Mesothelial cell of epicardium (in vitro differentiated cells): ENCODE measurements at regions not wholly inside any gene's neighbourhood (a gene's known extent, or its start where the extent isn't known, plus 50 kb on each side); places are given as distances from the start of the nearest gene placed in this dataset.

ENCODE experiments used
- DNase-seq, 2 experiments: peaks; one replicate each; pipeline ENCODE4 v3.0.0; 2021; ENCODE audit warnings: low spot score in 2 of 2; ENCODE audit not compliant: unreplicated experiment in 2 of 2
- H3K27ac Mint-ChIP-seq: 2 replicates; pipeline ENCODE4 v1.8.0; 2021; ENCODE audit warnings: mixed read lengths
- H3K27me3 Mint-ChIP-seq: 2 replicates; pipeline ENCODE4 v1.8.0; 2021; ENCODE audit warnings: low read depth, mixed read lengths
- H3K36me3 Mint-ChIP-seq: 2 replicates; pipeline ENCODE4 v1.8.0; 2021; ENCODE audit warnings: mixed read lengths
- H3K4me1 Mint-ChIP-seq: 2 replicates; pipeline ENCODE4 v1.8.0; 2021; ENCODE audit warnings: mixed read lengths
- H3K4me3 Mint-ChIP-seq: 2 replicates; pipeline ENCODE4 v1.8.0; 2021; ENCODE audit warnings: mild to moderate bottlenecking, moderate library complexity, mixed read lengths
- H3K9me3 Mint-ChIP-seq: 2 replicates; pipeline ENCODE4 v1.8.0; 2021; ENCODE audit warnings: mixed read lengths
- CTCF ChIP-seq: fragments of 200-600 bp; sonication (generic); IDR thresholded peaks from one replicate; pipeline ENCODE4 v1.5.0; 2021; ENCODE audit warnings: antibody characterized with exemption; ENCODE audit not compliant: unreplicated experiment

DNA sequence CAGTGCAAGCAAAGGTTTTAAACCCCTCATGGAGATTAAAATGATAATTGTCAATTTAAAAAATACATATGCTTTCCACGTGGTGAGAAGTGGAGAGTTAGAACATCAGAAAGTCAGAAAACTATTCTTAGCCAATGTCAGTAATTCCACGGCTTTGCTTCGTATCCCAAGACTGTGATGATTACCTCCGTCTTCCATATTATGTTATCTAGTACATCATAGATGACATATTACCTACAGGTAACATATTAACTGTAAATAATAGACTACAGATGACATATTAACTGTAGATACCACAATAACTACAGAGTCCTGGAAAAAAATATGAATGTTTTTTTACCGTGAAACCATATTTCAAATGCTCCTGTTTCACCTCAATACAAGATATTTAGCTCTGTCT lies 579.4 kb upstream of the PFKP start:
- no peaks in the 10 kb centered on the region for H3K9me3 Mint-ChIP-seq
- H3K27ac Mint-ChIP-seq = no peak overlapping the region
- DNase-seq = no peak
- H3K4me3 Mint-ChIP-seq = no peak overlapping the region
- H3K27me3 Mint-ChIP-seq = peaks cover 2% of the 10 kb centered on the region
- no peaks in the 10 kb centered on the region for H3K4me1 Mint-ChIP-seq
- no peak for TF ChIP-seq CTCF
- H3K36me3 Mint-ChIP-seq = no peaks in the 10 kb centered on the region

GRCh38 chr10:2478656-2479055 lies 588.7 kb upstream of the PFKP start:
- H3K27me3 Mint-ChIP-seq = no peaks in the 10 kb centered on the region
- no peak overlapping the region for H3K27ac Mint-ChIP-seq
- no peaks in the 10 kb centered on the region for H3K36me3 Mint-ChIP-seq
- no peaks in the 10 kb centered on the region for H3K4me1 Mint-ChIP-seq
- no peak for DNase-seq
- H3K4me3 Mint-ChIP-seq = no peak overlapping the region
- peaks cover 3% of the 10 kb centered on the region for H3K9me3 Mint-ChIP-seq
- no peak for TF ChIP-seq CTCF

GRCh38 chr10:2476812-2477553 lies 590.4 kb upstream of the PFKP start:
- Mint-ChIP-seq H3K36me3 (no peaks in the 10 kb centered on the region), H3K9me3 (peaks cover 9% of the 10 kb centered on the region), H3K27me3 (no peaks in the 10 kb centered on the region), H3K27ac (no peak overlapping the region), H3K4me1 (no peaks in the 10 kb centered on the region), H3K4me3 (no peak overlapping the region)
- TF ChIP-seq CTCF = no peak
- DNase-seq = no peak

DNA sequence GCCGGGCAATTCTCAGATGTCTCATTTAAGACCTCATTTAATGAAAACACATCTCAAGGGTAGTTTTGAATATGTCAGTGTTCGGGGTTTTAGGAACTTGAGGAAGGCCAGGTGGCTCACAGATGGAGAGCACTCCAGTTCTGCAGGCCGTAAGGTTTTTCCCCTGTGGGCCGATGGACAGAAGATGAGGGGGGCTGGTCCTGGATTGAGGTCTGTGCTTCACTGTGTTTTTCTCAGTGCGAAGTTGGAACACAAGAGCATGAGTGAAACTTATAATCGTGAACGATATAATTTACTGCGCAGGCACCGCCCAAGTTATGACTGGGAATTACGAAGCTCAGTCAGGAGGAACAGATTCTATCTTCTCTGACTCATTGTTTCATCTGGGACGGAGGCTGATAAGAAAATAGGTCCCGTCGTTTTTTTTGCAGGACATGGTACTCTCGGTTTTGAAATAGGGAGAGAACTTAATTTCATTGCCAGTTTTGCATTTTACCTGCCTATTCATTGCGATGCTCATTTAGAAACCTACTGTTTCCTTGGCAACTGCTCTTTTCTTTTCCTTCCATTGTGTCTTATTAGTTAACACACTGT lies 591.0 kb upstream of the PFKP start:
- H3K4me1 Mint-ChIP-seq = no peaks in the 10 kb centered on the region
- H3K4me3 Mint-ChIP-seq = no peak overlapping the region
- TF ChIP-seq CTCF = no peak
- no peaks in the 10 kb centered on the region for H3K27me3 Mint-ChIP-seq
- H3K36me3 Mint-ChIP-seq = no peaks in the 10 kb centered on the region
- no peak overlapping the region for H3K27ac Mint-ChIP-seq
- DNase-seq = no peak
- H3K9me3 Mint-ChIP-seq = peaks cover 9% of the 10 kb centered on the region

DNA sequence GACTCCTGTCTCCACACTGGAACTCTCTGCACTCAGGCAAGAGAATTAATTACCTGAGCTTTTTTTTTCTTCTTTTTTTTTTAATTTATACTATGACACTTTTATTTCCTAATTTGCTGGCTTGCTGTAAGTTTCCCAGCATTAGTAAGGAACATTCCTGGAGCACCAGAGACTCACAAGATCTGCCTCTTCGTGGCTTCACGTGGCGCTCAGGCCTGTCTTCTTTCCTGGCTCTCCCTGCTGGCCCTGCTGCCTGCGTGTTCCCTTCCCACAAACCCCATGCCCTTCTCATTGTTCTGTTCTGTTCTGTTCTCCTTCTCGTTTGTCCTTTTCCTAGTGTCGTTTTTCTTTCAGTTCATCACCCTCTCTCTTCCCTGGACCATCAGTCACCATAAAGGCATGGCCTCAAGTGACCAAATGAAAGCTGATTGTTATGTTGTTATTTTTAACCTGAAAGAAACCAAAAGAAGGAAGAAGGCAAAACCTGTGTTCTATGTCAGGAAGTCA lies 591.6 kb upstream of the PFKP start:
- Mint-ChIP-seq H3K4me3 (no peak overlapping the region), H3K27me3 (no peaks in the 10 kb centered on the region), H3K27ac (no peak overlapping the region), H3K9me3 (peaks cover 9% of the 10 kb centered on the region), H3K36me3 (no peaks in the 10 kb centered on the region), H3K4me1 (no peaks in the 10 kb centered on the region)
- DNase-seq = no peak
- TF ChIP-seq CTCF = no peak
